ENCODE measurements at regions not wholly inside any gene's neighbourhood (a gene's known extent, or its start where the extent isn't known, plus 50 kb on each side); places are given as distances from the start of the nearest gene placed in this dataset.

GRCh38 chr1:191546803-191547202 lies 611.5 kb upstream of the RGS18 start:
- Histone ChIP-seq H4K91ac (ENCODE audit: insufficient read depth, low read depth, low read length) (no peak overlapping the region), H3K4ac (ENCODE audit: low read depth, low read length) (no peak overlapping the region), H4K5ac (ENCODE audit: low read depth, low read length) (no peak overlapping the region), H3K56ac (ENCODE audit: extremely low read depth, insufficient read depth, low read length) (no peak overlapping the region), H2AK9ac (replicated peaks; ENCODE audit: low read depth, low read length, poor library complexity) (no peak overlapping the region), H4K8ac (ENCODE audit: low read depth in 2 of 2, low read length in 2 of 2) (no peak overlapping the region), H3K4me1 (ENCODE audit: control insufficient read depth, insufficient read depth, low read length) (no peaks in the 10 kb centered on the region), H3K9me1 (ENCODE audit: insufficient read depth, low read length) (no peaks in the 10 kb centered on the region), H4K20me1 (ENCODE audit: insufficient read depth, low read length) (no peaks in the 10 kb centered on the region), H2BK5ac (ENCODE audit: low read depth, low read length, poor library complexity, severe bottlenecking) (no peak overlapping the region), H3K4me2 (ENCODE audit: low read depth, low read length) (no peak overlapping the region), H3K14ac (replicated peaks; ENCODE audit: low read depth, low read length) (no peak overlapping the region), H3K9me3 (ENCODE audit: control insufficient read depth, insufficient read depth, low read length) (no peaks in the 10 kb centered on the region), H3K27ac (ENCODE audit: insufficient read depth, low read length) (no peak overlapping the region), H3K4me3 (ENCODE audit: insufficient read depth, low read depth, low read length) (no peak overlapping the region), H2BK120ac (ENCODE audit: low read depth, low read length) (no peak overlapping the region), H3K27me3 (ENCODE audit: control insufficient read depth, insufficient read depth, low read length) (no peaks in the 10 kb centered on the region), H2BK20ac (ENCODE audit: low read depth, low read length) (no peak overlapping the region), H2AK5ac (ENCODE audit: low read depth, low read length) (no peak overlapping the region), H3K79me1 (ENCODE audit: low read depth in 1 of 2, low read length in 2 of 2) (no peaks in the 10 kb centered on the region), H3K18ac (ENCODE audit: low read depth, low read length) (no peak overlapping the region), H2AFZ (replicated peaks; ENCODE audit: low read length, poor library complexity) (no peak overlapping the region), H3K36me3 (ENCODE audit: control insufficient read depth, insufficient read depth, low read length) (no peaks in the 10 kb centered on the region), H3K9ac (ENCODE audit: low read depth, low read length) (no peak overlapping the region), H3K23ac (ENCODE audit: low read depth, low read length) (no peak overlapping the region), H2BK15ac (ENCODE audit: low read depth, low read length) (no peak overlapping the region)
- dilution Hi-C loops (cut with HindIII; ENCODE audit: low sequenced_read_pairs, unreplicated experiment): no loop called here
- CTCF ChIA-PET: no interaction called here
- no peak for TF ChIP-seq NFE2L2 (IDR thresholded peaks at IDR 0.05; ENCODE audit: low read depth, low read length)
- TF ChIP-seq MAFK (IDR thresholded peaks at IDR 0.05; ENCODE audit: low read depth, low read length): no peak
- TF ChIP-seq, protein P1, sequence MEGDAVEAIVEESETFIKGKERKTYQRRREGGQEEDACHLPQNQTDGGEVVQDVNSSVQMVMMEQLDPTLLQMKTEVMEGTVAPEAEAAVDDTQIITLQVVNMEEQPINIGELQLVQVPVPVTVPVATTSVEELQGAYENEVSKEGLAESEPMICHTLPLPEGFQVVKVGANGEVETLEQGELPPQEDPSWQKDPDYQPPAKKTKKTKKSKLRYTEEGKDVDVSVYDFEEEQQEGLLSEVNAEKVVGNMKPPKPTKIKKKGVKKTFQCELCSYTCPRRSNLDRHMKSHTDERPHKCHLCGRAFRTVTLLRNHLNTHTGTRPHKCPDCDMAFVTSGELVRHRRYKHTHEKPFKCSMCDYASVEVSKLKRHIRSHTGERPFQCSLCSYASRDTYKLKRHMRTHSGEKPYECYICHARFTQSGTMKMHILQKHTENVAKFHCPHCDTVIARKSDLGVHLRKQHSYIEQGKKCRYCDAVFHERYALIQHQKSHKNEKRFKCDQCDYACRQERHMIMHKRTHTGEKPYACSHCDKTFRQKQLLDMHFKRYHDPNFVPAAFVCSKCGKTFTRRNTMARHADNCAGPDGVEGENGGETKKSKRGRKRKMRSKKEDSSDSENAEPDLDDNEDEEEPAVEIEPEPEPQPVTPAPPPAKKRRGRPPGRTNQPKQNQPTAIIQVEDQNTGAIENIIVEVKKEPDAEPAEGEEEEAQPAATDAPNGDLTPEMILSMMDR (conservative IDR thresholded peaks at IDR 0.05; ENCODE audit: low read depth, low read length): no peak
- TF ChIP-seq MXI1 (IDR thresholded peaks at IDR 0.05; ENCODE audit: borderline replicate concordance, low read depth, low read length): no peak
- no peak for TF ChIP-seq RCOR1 (IDR thresholded peaks at IDR 0.05; ENCODE audit: insufficient replicate concordance, low read length)
- TF ChIP-seq, protein P2, sequence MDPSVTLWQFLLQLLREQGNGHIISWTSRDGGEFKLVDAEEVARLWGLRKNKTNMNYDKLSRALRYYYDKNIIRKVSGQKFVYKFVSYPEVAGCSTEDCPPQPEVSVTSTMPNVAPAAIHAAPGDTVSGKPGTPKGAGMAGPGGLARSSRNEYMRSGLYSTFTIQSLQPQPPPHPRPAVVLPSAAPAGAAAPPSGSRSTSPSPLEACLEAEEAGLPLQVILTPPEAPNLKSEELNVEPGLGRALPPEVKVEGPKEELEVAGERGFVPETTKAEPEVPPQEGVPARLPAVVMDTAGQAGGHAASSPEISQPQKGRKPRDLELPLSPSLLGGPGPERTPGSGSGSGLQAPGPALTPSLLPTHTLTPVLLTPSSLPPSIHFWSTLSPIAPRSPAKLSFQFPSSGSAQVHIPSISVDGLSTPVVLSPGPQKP (IDR thresholded peaks at IDR 0.05; ENCODE audit: borderline replicate concordance, low read depth, low read length): no peak
- no peak for TF ChIP-seq POLR2A (IDR thresholded peaks at IDR 0.05; ENCODE audit: low read depth, low read length)
- TF ChIP-seq CHD1 (IDR thresholded peaks at IDR 0.05; ENCODE audit: low read depth, low read length): no peak
- no peak for TF ChIP-seq CEBPB (IDR thresholded peaks at IDR 0.05; ENCODE audit: low read depth, low read length)
- TF ChIP-seq BHLHE40 (IDR thresholded peaks at IDR 0.05; ENCODE audit: low read depth, low read length): no peak
- no peak for TF ChIP-seq RFX5 (IDR thresholded peaks at IDR 0.05; ENCODE audit: low read depth, low read length)
- no peak for TF ChIP-seq RAD21 (IDR thresholded peaks at IDR 0.05; ENCODE audit: low read length)
- no peak for TF ChIP-seq MAZ (IDR thresholded peaks at IDR 0.05; ENCODE audit: borderline replicate concordance, low read depth, low read length)
- TF ChIP-seq, protein P3, sequence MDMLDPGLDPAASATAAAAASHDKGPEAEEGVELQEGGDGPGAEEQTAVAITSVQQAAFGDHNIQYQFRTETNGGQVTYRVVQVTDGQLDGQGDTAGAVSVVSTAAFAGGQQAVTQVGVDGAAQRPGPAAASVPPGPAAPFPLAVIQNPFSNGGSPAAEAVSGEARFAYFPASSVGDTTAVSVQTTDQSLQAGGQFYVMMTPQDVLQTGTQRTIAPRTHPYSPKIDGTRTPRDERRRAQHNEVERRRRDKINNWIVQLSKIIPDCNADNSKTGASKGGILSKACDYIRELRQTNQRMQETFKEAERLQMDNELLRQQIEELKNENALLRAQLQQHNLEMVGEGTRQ (IDR thresholded peaks at IDR 0.05; ENCODE audit: low read depth, low read length): no peak
- no peak for TF ChIP-seq SMC3 (IDR thresholded peaks at IDR 0.05; ENCODE audit: low read depth, low read length)
- TF ChIP-seq FOS (IDR thresholded peaks at IDR 0.05; ENCODE audit: low read depth, low read length): no peak
- intact Hi-C loops (cut with micrococcal nuclease): no loop called here
- no peak for DNase-seq
- no TSS peak for BruUV-seq (replicated peaks)
- no CpG with 5 or more reads among the region's 1 CpG for WGBS, 2 experiments (ENCODE audit: extremely low coverage in 2 of 2, insufficient read length in 1 of 2)
- in situ Hi-C loops (cut with MboI; ENCODE audit: low sequenced_read_pairs): no loop called here
- no peak for ATAC-seq (ENCODE audit: low read depth)
- POLR2A ChIA-PET (ENCODE audit: unreplicated experiment): no interaction called here

Data from IMR-90 (cell line).